Fibroblast of pulmonary artery (primary cell): ENCODE measurements at regions not wholly inside any gene's neighbourhood (a gene's known extent, or its start where the extent isn't known, plus 50 kb on each side); places are given as distances from the start of the nearest gene placed in this dataset.

Source experiments
- DNase-seq: peaks from one replicate; pipeline ENCODE4 v3.0.0-alpha.2; 2010; ENCODE audit warnings: low read depth
- H3K4me3 ChIP-seq: replicated peaks from 2 replicates; pipeline ENCODE4 v1.5.1; 2011; ENCODE audit warnings: low read depth, mild to moderate bottlenecking, control low read depth, low read length, moderate library complexity
- TF ChIP-seq, protein P1 (sequence below): IDR thresholded peaks from 2 replicates; pipeline ENCODE4 v1.5.1; 2011; ENCODE audit warnings: mild to moderate bottlenecking, control low read depth, low read length, inconsistent platforms; ENCODE audit errors: missing control alignments

DNA sequence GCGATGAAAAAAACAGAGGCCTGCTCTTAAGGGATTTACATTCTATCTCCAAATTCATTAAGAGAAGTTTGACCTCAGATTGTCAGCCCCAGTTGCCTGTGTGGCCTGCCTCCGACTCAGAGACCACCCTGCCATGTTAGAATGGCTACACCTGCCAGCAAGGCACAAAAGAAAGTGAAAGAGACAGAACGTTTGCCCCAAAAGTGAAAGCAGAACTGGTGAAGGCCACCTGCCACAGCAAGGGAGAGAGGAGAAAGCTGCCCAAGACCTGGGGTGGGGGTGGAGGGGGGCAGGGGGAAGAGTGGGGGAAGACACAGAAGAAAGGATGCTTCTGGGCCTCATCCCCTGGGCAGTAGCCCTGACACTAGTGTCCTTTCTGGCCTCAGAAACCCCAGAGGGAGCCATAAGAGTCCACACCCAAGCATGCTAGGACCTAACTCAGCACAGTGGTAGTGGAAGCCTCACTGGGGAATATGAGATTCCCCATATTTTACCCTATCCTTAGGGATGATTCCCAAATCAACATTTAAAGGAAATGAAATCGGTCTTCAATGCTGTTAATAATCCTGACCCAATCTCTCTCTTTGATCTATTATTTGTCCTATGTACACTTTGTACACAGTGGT lies 389.7 kb downstream of the TXNL1 start:
- no peak for DNase-seq
- H3K4me3 ChIP-seq: no peak overlapping the region
- TF ChIP-seq, protein P1, sequence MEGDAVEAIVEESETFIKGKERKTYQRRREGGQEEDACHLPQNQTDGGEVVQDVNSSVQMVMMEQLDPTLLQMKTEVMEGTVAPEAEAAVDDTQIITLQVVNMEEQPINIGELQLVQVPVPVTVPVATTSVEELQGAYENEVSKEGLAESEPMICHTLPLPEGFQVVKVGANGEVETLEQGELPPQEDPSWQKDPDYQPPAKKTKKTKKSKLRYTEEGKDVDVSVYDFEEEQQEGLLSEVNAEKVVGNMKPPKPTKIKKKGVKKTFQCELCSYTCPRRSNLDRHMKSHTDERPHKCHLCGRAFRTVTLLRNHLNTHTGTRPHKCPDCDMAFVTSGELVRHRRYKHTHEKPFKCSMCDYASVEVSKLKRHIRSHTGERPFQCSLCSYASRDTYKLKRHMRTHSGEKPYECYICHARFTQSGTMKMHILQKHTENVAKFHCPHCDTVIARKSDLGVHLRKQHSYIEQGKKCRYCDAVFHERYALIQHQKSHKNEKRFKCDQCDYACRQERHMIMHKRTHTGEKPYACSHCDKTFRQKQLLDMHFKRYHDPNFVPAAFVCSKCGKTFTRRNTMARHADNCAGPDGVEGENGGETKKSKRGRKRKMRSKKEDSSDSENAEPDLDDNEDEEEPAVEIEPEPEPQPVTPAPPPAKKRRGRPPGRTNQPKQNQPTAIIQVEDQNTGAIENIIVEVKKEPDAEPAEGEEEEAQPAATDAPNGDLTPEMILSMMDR: no peak

DNA sequence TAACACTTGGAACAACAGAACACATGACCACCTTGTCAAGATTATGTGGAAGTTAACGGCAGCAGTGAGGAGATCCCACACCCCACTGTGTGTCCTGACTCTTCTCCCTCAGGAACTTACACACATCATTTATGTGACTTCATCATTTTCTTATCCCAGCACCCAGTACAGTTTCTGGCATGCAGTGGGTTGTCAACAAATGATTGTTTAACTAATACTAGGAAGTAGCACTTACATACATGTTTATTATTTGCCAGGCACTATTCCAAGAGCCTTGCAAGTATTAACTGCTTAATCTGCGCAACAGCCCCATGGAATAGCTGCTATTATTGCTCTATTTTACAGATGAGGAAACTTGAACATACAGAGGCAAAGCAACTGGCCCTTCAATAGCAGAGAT lies 391.5 kb downstream of the TXNL1 start:
- TF ChIP-seq, protein P1: no peak
- no peak overlapping the region for H3K4me3 ChIP-seq
- no peak for DNase-seq

DNA sequence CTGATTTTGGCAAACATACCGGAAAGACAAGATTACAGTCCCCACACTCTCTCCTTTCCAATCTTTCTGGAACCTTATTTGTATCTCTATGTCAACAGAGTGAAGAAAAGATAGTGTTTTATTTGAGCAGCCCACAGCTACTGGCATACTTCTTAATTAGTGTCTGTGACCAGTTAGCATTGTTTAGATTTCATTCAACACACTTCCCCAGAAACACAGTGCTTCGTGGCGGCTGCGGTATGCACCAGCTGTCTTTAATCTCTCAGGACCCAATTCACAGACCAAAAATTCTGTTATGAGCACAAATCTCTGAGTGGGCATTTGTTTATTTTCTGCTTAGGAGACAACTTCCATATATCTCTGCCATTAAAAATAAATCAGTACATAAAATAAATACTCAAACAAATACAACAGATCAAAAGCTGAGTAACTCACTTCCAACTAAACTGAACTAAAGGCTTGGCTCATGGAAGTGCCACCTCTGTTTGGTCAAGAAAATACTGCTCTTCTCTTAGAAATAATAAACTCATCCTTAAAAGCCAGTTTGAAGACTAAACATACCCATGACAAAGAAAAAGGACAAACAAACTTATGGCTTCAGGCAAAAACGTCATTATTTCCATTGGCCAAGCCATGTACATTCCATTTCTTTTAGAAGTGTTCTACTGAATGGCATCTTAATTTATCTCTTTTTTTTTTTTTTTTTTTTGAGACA lies 392.4 kb downstream of the TXNL1 start:
- DNase-seq: peak; percentile 37
- no peak overlapping the region for H3K4me3 ChIP-seq

GRCh38 chr18:56240405-56240804 lies 398.0 kb downstream of the TXNL1 start:
- TF ChIP-seq, protein P1: no peak
- DNase-seq: no peak
- no peak overlapping the region for H3K4me3 ChIP-seq

More for the DNA sequence above, 392.4 kb downstream of the TXNL1 start:
- TF ChIP-seq, protein P1: no peak

- DNase-seq: no peak
- TF ChIP-seq, protein P1: peak; percentile 15
- no peak overlapping the region for H3K4me3 ChIP-seq
These were observed 399.8 kb downstream of the TXNL1 start for GRCh38 chr18:56238576-56238975.

GRCh38 chr18:56235481-56236013 lies 402.8 kb downstream of the TXNL1 start:
- no peak for DNase-seq
- TF ChIP-seq, protein P1: no peak
- H3K4me3 ChIP-seq: no peak overlapping the region
